ENCODE measurements at regions not wholly inside any gene's neighbourhood (a gene's known extent, or its start where the extent isn't known, plus 50 kb on each side); places are given as distances from the start of the nearest gene placed in this dataset.

DNA sequence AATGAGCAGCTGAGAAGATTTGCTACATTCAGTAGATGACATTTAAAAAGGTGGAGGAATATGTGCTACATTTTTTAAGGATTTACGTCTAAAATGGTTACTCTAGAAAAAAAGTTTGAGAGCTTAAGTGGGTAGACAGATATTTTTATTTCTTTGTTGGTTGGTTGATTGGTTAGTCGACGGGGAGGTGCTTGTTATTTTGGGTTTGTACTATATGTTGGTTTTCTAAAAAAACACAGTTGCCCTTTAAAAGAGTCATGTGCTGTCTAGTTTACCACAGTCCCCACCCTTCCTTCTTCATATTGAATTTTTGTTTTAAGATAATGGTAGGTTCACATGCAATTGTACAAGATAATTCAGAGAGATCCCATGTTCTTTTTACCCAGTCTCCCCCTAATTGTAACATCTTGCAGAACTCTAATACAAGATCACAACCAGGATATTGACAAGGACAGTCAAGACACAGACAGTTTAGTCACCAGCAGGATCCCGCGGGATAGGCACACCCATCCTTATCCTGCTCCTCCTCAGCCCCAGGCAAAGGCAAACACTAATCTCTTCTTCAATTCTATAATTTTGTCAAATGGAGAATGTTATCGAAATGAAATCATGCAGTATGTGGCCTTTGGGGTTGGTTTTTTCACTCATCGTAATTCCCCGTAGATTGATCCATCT lies 171.4 kb downstream of the FOXO1 start:
- intact Hi-C loops (cut with DNase I): no loop called here
- DNase-seq: no peak

DNA sequence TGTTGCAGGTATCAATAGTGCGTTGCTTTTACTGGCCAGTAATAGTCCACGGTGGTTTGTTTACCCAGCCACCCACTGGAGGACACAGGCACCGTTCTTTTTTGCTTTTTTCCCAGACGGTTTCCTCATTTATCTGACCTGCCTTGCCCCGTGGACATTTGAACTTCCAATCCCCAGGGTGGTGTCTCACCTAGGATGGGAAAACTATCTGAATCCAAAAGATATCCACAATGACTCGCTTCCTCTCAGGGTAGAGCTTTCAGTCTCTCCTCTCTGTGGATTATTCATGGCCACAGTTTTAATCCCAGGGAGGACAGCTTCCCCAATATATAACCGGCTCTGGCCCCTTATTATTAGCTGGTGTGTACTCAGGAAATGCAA lies 170.8 kb downstream of the FOXO1 start:
- intact Hi-C loops (cut with DNase I): no loop called here
- DNase-seq: no peak

DNA sequence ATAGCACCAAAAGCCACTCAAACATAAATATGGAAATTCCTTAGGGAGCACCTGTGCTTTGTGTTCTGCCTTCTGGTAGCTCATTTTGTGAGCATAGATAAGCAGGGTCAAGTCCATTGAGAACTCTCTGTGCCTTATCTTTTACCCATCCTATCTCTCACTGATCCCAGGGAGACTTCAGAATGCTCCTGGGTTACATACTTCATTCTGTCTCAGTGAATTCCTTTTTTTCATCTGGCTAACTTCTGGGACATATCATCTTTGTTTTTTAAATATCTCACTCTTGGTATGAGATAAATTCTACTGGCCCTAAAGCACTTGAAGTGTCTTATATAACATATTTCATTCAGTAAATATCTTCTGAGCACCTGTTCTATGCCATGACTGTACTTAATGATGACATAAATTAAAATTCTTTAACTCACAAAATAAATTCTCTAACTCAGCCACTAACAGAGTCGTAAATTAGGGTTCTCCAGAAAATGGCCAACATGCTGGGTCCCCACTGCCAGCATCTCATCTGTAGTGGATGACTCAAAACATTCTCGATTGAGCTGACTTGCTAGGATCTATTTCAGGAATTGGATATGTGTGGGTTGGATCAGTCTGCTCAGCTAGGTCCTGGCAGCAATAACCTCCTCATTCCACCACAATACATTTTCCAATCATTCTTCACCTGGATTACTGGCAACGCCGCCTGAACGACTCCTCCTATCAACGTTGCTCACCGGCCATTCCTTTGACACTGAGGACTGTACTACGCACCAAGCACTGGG lies 170.2 kb downstream of the FOXO1 start:
- intact Hi-C loops (cut with DNase I): no loop called here
- no peak for DNase-seq

DNA sequence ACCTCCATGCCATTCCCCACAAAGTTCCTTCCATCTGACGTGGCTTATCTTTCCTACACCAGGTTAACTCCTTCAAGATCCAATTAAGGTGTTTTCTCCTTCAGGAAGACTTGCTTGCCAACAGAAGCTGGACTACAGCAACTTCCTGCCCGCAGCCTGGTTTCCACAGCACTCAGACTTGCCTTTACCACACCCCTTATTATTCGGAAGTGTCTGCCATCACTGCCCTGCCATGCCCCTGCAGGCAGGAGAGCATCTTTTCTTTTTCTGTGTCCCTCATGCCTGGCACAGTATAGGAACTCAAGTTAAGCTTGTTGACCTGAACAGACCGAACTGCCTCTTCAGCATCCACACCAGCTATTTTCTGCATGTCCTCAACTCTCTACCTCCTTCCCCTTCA lies 168.0 kb downstream of the FOXO1 start:
- DNase-seq: no peak
- intact Hi-C loops (cut with DNase I): no loop called here

DNA sequence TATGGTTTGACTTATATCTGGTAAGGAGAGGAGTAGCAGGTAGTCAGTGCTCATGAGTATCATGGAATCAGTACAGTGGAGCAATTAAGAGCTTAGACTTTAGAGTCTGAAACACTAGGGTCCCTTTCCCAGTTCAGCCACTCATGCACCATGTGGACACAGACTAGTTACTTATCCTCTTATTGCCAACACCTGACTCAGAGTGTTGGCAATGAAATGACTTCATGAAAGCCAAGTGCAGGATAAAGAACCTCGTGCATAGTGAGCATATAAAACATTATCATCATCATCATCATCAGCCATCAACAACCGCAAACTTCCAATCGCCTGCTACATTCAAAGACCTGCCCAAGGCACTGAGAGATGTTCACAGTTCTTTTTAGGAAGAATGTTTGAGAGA lies 164.2 kb downstream of the FOXO1 start:
- DNase-seq: no peak
- intact Hi-C loops (cut with DNase I): no loop called here

DNA sequence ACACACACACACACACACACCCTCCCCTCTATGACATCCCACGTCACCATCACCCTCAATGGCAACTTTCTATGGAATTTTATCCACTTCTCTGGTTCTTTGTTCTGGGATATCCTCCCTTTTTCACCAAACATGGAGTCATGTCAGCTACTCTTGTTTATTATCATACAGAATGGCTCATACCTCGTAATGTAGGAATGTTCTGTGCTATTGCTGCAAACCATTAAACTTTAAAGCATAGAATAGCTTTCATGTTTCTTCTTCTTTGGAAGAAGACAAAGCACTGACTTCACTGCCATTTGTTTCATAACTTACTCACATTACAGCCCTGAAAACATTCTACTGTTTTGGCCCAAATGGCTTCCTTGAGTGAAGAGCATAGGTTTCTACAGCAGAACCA lies 163.4 kb downstream of the FOXO1 start:
- intact Hi-C loops (cut with DNase I): no loop called here

DNA sequence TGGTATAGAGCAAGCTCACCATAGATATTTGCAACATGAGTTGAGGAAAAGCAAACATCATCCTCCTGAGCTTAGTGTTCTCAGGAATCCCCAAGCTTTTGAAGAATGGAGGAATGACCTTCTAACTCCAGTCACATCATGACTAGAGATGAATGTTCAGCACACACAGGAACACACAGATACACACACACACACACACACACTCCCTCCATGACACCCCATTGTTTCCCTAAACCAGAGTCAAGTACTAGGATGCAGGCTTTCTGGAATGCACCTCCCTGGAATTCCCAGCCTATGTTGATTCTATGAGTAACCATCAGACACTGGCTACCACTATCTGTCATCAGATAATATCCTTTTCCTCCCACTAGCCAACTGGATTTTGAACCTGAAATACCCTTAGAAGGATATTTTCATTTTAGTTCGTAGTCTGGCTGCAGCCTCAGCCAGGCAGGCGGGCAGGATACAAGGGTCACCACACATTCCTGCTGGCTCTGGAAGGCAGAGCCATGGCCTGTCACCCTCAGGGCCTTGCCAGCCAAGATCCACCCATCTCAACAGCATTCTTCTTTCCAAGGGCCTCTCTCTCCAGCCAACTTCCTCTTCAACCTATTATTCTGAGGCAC lies 162.4 kb downstream of the FOXO1 start:
- intact Hi-C loops (cut with DNase I): no loop called here

More for the DNA sequence above, 163.4 kb downstream of the FOXO1 start:
- no peak for DNase-seq

DNA sequence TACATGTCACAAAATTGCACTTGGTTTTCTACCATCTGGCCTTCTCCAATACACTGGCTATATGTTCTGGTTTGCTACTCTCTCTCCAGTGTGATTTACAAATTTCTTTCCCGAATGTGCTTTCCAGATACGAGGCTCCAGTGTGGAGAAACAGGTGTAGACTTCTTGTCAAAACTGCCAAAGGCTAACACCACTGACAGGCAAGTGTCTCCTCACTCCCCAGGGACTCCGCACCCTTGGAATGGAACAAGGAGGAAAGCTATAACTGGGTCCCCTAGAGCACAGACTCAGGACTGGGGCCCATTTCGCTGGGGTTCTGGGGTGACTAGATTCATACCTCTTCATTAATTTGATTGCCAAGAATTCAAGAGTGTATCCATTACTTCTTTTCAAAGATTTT lies 161.8 kb downstream of the FOXO1 start:
- intact Hi-C loops (cut with DNase I): no loop called here
- no peak for DNase-seq

More for the DNA sequence above, 162.4 kb downstream of the FOXO1 start:
- no peak for DNase-seq

DNA sequence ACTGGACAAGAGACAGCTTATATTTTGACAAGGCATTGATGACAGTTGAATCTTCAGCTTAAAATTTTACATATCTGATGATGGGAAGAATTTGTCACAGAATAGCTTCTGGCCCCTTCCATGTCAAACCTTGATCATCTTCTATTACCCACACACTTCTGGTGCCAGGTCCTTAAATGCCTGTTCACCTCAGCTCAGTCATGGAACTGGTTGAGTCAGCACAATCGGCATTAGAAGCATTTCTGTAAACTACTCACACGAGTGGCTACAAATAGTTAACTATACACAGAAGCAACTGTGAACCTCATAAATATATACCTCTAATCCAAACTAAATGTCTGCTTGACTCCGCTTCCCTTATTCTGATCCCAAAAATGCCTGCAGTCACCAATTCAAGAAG lies 161.2 kb downstream of the FOXO1 start:
- intact Hi-C loops (cut with DNase I): no loop called here
- DNase-seq: no peak

Data from posterior cingulate gyrus (tissue), 11 donors.